Activated naive CD4-positive, alpha-beta T cell treated with anti-CD3 and anti-CD28 coated beads for 36 hours (primary cell): ENCODE measurements at regions not wholly inside any gene's neighbourhood (a gene's known extent, or its start where the extent isn't known, plus 50 kb on each side); places are given as distances from the start of the nearest gene placed in this dataset.
"Not testable (repeated sequence)": the region's sequence is repeated elsewhere in the genome, so short reads cannot be mapped to it uniquely, and the experiment has no call there.

Experiments used
- CTCF ChIA-PET: fragments of 350-600 bp; sonication (Branson Sonifier 250); formaldehyde crosslinking; loops from one replicate; lab custom pipeline; 2021; ENCODE audit warnings: antibody characterized with exemption; lab: Charles Lee
- DNase-seq: peaks from one replicate; pipeline ENCODE4 v3.0.0-alpha.2; 2020
- H3K27ac Mint-ChIP-seq: one replicate; pipeline ENCODE4 v1.8.0; 2021; ENCODE audit warnings: mild to moderate bottlenecking, mixed read lengths
- H3K27me3 Mint-ChIP-seq: one replicate; pipeline ENCODE4 v1.8.0; 2021; ENCODE audit warnings: low read depth, mixed read lengths
- H3K36me3 Mint-ChIP-seq: one replicate; pipeline ENCODE4 v1.8.0; 2021; ENCODE audit warnings: low read depth, mixed read lengths
- H3K4me1 Mint-ChIP-seq: one replicate; pipeline ENCODE4 v1.8.0; 2021; ENCODE audit warnings: low read depth, mixed read lengths
- H3K4me3 Mint-ChIP-seq: one replicate; pipeline ENCODE4 v1.8.0; 2021; ENCODE audit warnings: mild to moderate bottlenecking, moderate library complexity, mixed read lengths
- H3K9me3 Mint-ChIP-seq: one replicate; pipeline ENCODE4 v1.8.0; 2021; ENCODE audit warnings: mixed read lengths
- intact Hi-C: fragments of 100-400 bp; cut with micrococcal nuclease; formaldehyde crosslinking; loops from one replicate; pipeline ENCODE4 v1.15.1; 2023

DNA sequence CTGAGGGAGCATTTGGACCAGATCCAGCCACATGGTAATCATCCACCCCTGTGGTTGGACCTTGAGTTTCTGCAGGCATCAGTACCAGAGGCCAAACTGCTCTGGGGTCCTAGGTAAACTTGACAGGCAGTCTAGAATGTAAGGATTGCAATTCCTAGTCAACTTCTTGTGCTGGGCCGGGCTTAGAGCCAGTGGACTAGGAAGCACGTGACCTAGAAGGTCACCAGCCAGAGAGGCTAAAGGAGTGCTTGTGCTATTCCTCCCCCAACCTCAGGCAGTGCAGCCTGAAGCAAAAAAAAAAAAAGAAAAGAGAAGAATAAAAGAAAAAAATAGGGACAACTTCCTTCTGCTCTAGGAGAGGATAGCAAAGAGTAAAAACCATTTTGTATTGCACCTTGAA is 406.2 kb upstream of the FTMT start:
- no peaks in the 10 kb centered on the region for H3K27me3 Mint-ChIP-seq
- H3K4me1 Mint-ChIP-seq, result no peaks in the 10 kb centered on the region
- intact Hi-C loops, result no loop called here
- H3K9me3 Mint-ChIP-seq, result peaks cover 14% of the 10 kb centered on the region
- DNase-seq, result no peak
- no peak overlapping the region for H3K4me3 Mint-ChIP-seq
- H3K36me3 Mint-ChIP-seq, result no peaks in the 10 kb centered on the region
- H3K27ac Mint-ChIP-seq, result no peak overlapping the region
- CTCF ChIA-PET, result no interaction called here

DNA sequence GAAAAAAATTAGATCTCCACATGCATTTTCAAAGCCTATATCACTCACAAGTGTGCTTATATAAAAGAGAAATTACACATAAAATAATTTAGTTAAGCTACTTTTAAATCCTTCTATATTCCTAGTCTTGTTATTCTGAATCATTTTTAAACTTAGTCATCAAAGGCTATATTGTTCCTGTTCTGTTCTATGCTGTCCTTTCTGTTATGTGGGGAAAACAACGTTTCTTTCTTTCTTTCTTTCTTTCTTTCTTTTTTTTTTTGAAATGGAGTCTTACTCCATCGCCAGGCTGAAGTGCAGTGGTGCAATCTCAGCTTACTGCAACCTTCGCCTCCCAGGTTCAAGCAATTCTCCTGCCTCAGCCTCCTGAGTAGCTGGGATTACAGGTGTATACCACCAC is 389.2 kb upstream of the FTMT start:
- H3K36me3 Mint-ChIP-seq, result no peaks in the 10 kb centered on the region
- CTCF ChIA-PET, result no interaction called here
- H3K9me3 Mint-ChIP-seq, result peaks cover 3% of the 10 kb centered on the region
- no peak overlapping the region for H3K27ac Mint-ChIP-seq
- H3K27me3 Mint-ChIP-seq, result no peaks in the 10 kb centered on the region
- H3K4me1 Mint-ChIP-seq, result no peaks in the 10 kb centered on the region
- DNase-seq, result no peak
- no peak overlapping the region for H3K4me3 Mint-ChIP-seq
- intact Hi-C loops, result loop anchor here (1.0 kb wide), 1 partner anchor 29 kb away; no protein-coding TSS in a partner anchor

DNA sequence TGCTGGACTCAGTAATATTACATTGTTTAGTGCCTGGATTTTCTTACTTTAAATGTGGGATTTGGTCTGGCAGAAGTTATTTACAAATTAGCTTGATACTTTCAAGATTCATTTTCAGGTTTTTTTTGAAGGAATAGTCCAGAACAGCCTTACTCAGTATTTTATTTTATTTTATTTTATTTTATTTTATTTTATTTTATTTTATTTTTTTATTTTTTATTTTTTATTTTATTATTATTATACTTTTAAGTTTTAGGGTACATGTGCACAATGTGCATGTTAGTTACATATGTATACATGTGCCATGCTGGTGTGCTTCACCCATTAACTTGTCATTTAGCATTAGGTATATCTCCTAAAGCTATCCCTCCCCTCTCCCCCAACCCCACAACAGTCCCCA is 380.5 kb upstream of the FTMT start:
- H3K4me3 Mint-ChIP-seq, H3K9me3 Mint-ChIP-seq, DNase-seq, intact Hi-C loops, CTCF ChIA-PET, H3K27ac Mint-ChIP-seq, H3K36me3 Mint-ChIP-seq, H3K4me1 Mint-ChIP-seq, H3K27me3 Mint-ChIP-seq: not testable (repeated sequence)

GRCh38 chr5:121478636-121479035 is 373.0 kb upstream of the FTMT start:
- no peaks in the 10 kb centered on the region for H3K4me1 Mint-ChIP-seq
- H3K27me3 Mint-ChIP-seq, result no peaks in the 10 kb centered on the region
- intact Hi-C loops, result no loop called here
- H3K27ac Mint-ChIP-seq, result no peak overlapping the region
- H3K36me3 Mint-ChIP-seq, result no peaks in the 10 kb centered on the region
- no peak overlapping the region for H3K4me3 Mint-ChIP-seq
- DNase-seq, result no peak
- no peaks in the 10 kb centered on the region for H3K9me3 Mint-ChIP-seq
- CTCF ChIA-PET, result no interaction called here

DNA sequence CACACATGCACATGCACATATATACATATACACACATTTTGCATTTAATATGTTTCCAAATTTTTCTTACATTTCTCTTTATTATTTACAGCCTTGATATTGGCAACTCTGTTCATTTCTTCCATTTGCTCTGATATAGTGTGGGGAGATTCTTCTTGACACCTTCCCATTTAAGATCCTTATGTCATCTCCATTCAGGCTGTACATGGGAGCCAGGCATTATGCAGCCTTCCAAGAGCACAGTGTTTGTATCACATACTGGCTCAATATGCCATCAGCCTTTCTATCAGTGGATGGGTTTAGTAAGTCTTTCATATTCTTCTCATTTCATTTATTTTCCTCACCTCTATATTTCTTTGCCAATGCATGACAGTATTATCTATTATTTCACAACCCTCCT is 372.3 kb upstream of the FTMT start:
- Mint-ChIP-seq H3K4me3 (no peak overlapping the region), H3K36me3 (no peaks in the 10 kb centered on the region), H3K4me1 (no peaks in the 10 kb centered on the region), H3K27me3 (no peaks in the 10 kb centered on the region), H3K27ac (no peak overlapping the region), H3K9me3 (no peaks in the 10 kb centered on the region)
- intact Hi-C loops, result no loop called here
- no peak for DNase-seq
- CTCF ChIA-PET, result no interaction called here

DNA sequence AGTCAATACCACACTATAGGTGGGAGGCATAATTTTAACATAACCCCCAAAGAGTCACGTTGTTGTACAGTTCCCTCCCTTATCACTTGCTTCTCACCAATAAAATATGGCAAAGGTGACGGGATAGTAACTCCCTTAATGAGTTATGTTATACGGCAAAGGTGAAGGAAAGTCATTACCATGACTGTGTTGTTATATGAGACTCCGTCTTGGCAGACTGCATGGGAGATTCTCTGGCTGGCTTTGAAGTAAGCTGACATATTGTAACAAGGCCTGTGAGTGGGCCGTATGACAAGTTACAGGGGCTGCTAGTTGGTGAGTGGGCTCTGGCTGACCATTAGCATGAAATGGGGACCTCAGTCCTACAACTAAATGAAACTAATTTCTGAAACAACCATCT is 366.4 kb upstream of the FTMT start:
- Mint-ChIP-seq H3K27ac (no peak overlapping the region), H3K4me3 (no peak overlapping the region)

DNA sequence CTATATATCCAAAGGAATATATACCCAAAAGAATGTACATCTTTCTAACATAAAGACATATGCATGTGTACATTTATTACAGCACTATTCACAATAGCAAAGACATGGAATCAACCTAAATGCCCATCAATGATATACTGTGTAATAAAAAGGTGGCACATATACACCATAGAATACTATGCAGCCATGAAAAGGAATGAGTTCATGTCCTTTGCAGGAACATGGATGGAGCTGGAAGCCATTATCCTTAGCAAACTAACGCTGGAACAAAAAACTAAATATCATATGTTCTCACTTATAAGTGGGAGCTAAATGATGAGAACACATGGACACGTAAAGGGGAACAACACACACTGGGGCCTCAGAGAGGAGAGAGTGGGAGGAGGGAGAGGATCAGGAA is 365.7 kb upstream of the FTMT start:
- CTCF ChIA-PET, H3K36me3 Mint-ChIP-seq, intact Hi-C loops, H3K27me3 Mint-ChIP-seq, H3K9me3 Mint-ChIP-seq, H3K27ac Mint-ChIP-seq, H3K4me1 Mint-ChIP-seq, DNase-seq, H3K4me3 Mint-ChIP-seq: not testable (repeated sequence)

More for the DNA sequence above, 366.4 kb upstream of the FTMT start:
- no peaks in the 10 kb centered on the region for H3K27me3 Mint-ChIP-seq
- DNase-seq, result no peak
- H3K9me3 Mint-ChIP-seq, result peaks cover 4% of the 10 kb centered on the region
- H3K4me1 Mint-ChIP-seq, result no peaks in the 10 kb centered on the region
- no peaks in the 10 kb centered on the region for H3K36me3 Mint-ChIP-seq
- CTCF ChIA-PET, result no interaction called here
- intact Hi-C loops, result no loop called here

- H3K27me3 Mint-ChIP-seq, result no peaks in the 10 kb centered on the region
- no peaks in the 10 kb centered on the region for H3K4me1 Mint-ChIP-seq
- peaks cover 4% of the 10 kb centered on the region for H3K9me3 Mint-ChIP-seq
- H3K36me3 Mint-ChIP-seq, result no peaks in the 10 kb centered on the region
- H3K4me3 Mint-ChIP-seq, result no peak overlapping the region
- intact Hi-C loops, result no loop called here
- no peak for DNase-seq
- H3K27ac Mint-ChIP-seq, result no peak overlapping the region
- CTCF ChIA-PET, result no interaction called here
These were observed 361.7 kb upstream of the FTMT start for GRCh38 chr5:121489972-121490371.

- H3K9me3 Mint-ChIP-seq, result no peaks in the 10 kb centered on the region
- CTCF ChIA-PET, result no interaction called here
- no peak for DNase-seq
These were observed 354.5 kb upstream of the FTMT start for GRCh38 chr5:121497176-121497575.

GRCh38 chr5:121500310-121500709 is 351.4 kb upstream of the FTMT start:
- CTCF ChIA-PET, result no interaction called here
- no peaks in the 10 kb centered on the region for H3K27me3 Mint-ChIP-seq
- H3K27ac Mint-ChIP-seq, result no peak overlapping the region

More at GRCh38 chr5:121497176-121497575, 354.5 kb upstream of the FTMT start:
- Mint-ChIP-seq H3K27me3 (no peaks in the 10 kb centered on the region), H3K4me1 (no peaks in the 10 kb centered on the region), H3K36me3 (no peaks in the 10 kb centered on the region), H3K4me3 (no peak overlapping the region), H3K27ac (no peak overlapping the region)
- intact Hi-C loops, result no loop called here

DNA sequence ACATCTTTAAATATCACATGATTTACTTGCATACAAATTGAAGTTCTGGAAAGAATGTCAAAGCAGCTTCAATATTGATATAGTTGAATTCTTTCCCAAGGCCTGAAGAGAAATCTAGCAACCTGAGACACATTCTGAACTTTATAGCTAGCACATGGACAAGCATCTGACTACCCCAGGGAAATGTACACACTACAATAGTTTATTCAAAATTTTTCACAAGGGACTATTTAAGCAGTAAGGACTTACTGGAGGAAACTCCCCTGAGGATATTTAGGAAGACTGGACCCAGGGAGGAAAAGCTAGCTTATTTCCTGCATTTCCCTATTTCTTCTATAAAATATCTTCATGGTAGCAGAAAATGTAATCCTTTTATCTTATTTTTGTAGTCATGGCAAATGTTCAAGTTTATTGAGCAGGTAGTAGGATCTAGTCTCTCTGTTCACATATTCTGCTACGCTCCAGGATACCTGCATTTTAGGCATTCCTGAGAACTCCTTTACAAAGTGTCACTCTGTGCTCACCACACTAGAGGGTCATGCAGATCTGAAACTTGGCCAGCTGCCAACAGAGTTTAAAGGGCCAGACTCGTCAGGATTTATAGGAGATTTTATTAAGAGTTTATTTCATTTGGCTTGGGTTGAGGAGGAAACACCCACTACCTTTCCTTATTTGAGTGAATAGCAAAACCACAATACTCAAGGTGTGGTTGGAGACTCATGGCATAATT is 348.4 kb upstream of the FTMT start:
- Mint-ChIP-seq H3K27ac (no peak overlapping the region), H3K36me3 (no peaks in the 10 kb centered on the region)
- DNase-seq, result no peak

More at GRCh38 chr5:121500310-121500709, 351.4 kb upstream of the FTMT start:
- no peak overlapping the region for H3K4me3 Mint-ChIP-seq
- H3K4me1 Mint-ChIP-seq, result no peaks in the 10 kb centered on the region
- H3K36me3 Mint-ChIP-seq, result no peaks in the 10 kb centered on the region
- DNase-seq, result no peak
- H3K9me3 Mint-ChIP-seq, result no peaks in the 10 kb centered on the region
- intact Hi-C loops, result no loop called here

GRCh38 chr5:121516997-121517396 is 334.7 kb upstream of the FTMT start:
- no peaks in the 10 kb centered on the region for H3K4me1 Mint-ChIP-seq
- H3K4me3 Mint-ChIP-seq, result no peak overlapping the region
- H3K27me3 Mint-ChIP-seq, result no peaks in the 10 kb centered on the region
- H3K36me3 Mint-ChIP-seq, result no peaks in the 10 kb centered on the region
- H3K9me3 Mint-ChIP-seq, result peaks cover 1% of the 10 kb centered on the region
- CTCF ChIA-PET, result no interaction called here
- no peak overlapping the region for H3K27ac Mint-ChIP-seq
- intact Hi-C loops, result no loop called here
- DNase-seq, result no peak

More for the DNA sequence above, 348.4 kb upstream of the FTMT start:
- H3K4me3 Mint-ChIP-seq, result no peak overlapping the region
- no peaks in the 10 kb centered on the region for H3K27me3 Mint-ChIP-seq
- no peaks in the 10 kb centered on the region for H3K4me1 Mint-ChIP-seq
- intact Hi-C loops, result no loop called here
- no peaks in the 10 kb centered on the region for H3K9me3 Mint-ChIP-seq
- CTCF ChIA-PET, result no interaction called here

- no peak overlapping the region for H3K4me3 Mint-ChIP-seq
- no peak for DNase-seq
- CTCF ChIA-PET, result no interaction called here
- no peak overlapping the region for H3K27ac Mint-ChIP-seq
- H3K9me3 Mint-ChIP-seq, result peaks cover 5% of the 10 kb centered on the region
- no peaks in the 10 kb centered on the region for H3K27me3 Mint-ChIP-seq
- intact Hi-C loops, result no loop called here
- no peaks in the 10 kb centered on the region for H3K36me3 Mint-ChIP-seq
- no peaks in the 10 kb centered on the region for H3K4me1 Mint-ChIP-seq
These were observed 326.0 kb upstream of the FTMT start for GRCh38 chr5:121525706-121526105.
